Activated naive CD4-positive, alpha-beta T cell treated with anti-CD3 and anti-CD28 coated beads, Interleukin-2, amount 10 ng/mL, durations not matched to agents 7 days and 5 days (primary cell): ENCODE measurements at regions not wholly inside any gene's neighbourhood (a gene's known extent, or its start where the extent isn't known, plus 50 kb on each side); places are given as distances from the start of the nearest gene placed in this dataset.
A peak's percentile ranks its signal among the peaks of the same experiment; 100 is the strongest.
"Not testable (repeated sequence)": the region's sequence is repeated elsewhere in the genome, so short reads cannot be mapped to it uniquely, and the experiment has no call there.

Experiments used
- CTCF ChIA-PET: fragments of 350-600 bp; sonication (Branson Sonifier 250); formaldehyde crosslinking; loops from one replicate; lab custom pipeline; 2021; ENCODE audit warnings: antibody characterized with exemption; lab: Charles Lee
- DNase-seq: peaks from one replicate; pipeline ENCODE4 v3.0.0-alpha.2; 2020
- H3K27ac Mint-ChIP-seq: one replicate; pipeline ENCODE4 v1.8.0; 2021; ENCODE audit warnings: mild to moderate bottlenecking, moderate library complexity, mixed read lengths
- H3K27me3 Mint-ChIP-seq: one replicate; pipeline ENCODE4 v1.8.0; 2021; ENCODE audit warnings: mild to moderate bottlenecking, mixed read lengths
- H3K36me3 Mint-ChIP-seq: one replicate; pipeline ENCODE4 v1.8.0; 2021; ENCODE audit warnings: mixed read lengths
- H3K4me1 Mint-ChIP-seq: one replicate; pipeline ENCODE4 v1.8.0; 2021; ENCODE audit warnings: mixed read lengths
- H3K4me3 Mint-ChIP-seq: one replicate; pipeline ENCODE4 v1.8.0; 2021; ENCODE audit warnings: mild to moderate bottlenecking, moderate library complexity, mixed read lengths
- H3K9me3 Mint-ChIP-seq: one replicate; pipeline ENCODE4 v1.8.0; 2021; ENCODE audit warnings: mixed read lengths

DNA sequence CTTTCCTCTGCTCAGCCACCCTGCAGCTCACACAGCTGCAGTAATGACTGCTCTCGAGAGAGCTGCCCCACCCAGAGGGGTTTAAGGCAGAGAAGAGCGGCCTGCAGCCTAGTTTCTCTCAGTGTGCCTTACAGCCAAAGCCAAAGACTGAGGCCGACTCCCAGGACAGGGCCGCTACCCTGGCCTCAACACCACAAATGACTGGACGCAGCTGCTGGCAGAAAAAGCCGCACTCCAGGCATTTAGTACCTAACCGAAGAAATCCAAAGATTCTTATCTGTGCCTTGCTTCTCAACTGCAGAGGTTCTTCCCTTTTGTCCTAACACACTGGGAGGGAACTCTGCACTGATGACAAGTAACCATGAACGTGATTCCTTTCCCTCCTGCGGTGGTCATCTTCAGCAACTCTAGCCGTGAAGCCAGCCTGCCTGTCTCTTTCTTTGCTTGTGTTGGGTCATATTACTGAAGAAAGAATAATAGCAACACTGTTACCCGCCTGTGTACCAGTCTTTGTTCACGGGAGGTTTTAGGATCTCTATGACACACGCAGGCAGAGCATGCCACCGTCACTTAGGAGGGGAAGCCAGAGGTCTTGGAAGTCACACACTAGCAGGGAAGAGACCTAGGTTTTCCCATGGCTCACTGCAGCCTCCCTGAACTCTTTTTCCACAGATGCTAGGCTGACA is 202.7 kb downstream of the RHOU start:
- Mint-ChIP-seq H3K36me3 (no peaks in the 10 kb centered on the region), H3K9me3 (no peaks in the 10 kb centered on the region), H3K27ac (peak overlapping the region; percentile 91), H3K4me3 (no peak overlapping the region), H3K27me3 (peaks cover 15% of the 10 kb centered on the region), H3K4me1 (peaks cover 43% of the 10 kb centered on the region)
- DNase-seq = no peak
- CTCF ChIA-PET = no interaction called here

GRCh38 chr1:228938537-228938901 is 203.2 kb downstream of the RHOU start:
- Mint-ChIP-seq H3K36me3 (no peaks in the 10 kb centered on the region), H3K27ac (peak overlapping the region; percentile 91), H3K27me3 (peaks cover 17% of the 10 kb centered on the region), H3K4me3 (peak overlapping the region; percentile 6), H3K9me3 (no peaks in the 10 kb centered on the region), H3K4me1 (peaks cover 43% of the 10 kb centered on the region)
- peak; percentile 64 for DNase-seq
- CTCF ChIA-PET = no interaction called here

DNA sequence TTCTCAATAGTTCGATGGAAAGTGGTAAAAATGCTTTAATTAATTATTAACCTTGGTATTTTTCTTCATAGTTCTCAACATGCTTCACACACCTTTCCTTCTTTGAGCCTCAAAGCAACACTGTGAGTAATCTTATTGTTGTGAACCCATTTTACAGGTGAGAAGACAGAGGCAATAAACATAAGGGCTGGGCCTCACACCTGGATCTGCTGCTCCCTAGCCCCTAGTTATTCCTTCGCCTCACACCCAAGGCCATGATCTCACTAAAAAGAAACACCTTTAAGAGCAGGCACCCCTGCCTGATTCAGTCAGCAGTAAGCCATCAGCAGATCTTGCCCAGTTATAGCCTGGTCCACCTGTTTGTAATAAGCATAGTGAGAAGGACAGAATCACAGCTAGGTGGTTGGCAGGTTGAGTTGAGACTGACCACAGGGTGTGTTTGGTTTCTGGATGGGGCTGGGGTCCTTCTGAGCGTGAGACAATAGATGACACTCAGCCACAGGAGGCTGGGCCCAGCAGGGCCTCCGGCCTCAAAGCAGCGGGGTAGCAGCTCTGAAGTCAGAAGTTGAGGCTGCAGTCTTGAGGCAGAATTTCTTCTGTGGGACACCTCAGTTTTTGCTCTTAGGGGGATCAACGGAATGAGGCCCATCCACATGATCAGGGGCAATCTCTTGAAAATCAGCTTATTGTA is 203.9 kb downstream of the RHOU start:
- Mint-ChIP-seq H3K27ac (peak overlapping the region; percentile 91), H3K27me3 (peaks cover 12% of the 10 kb centered on the region), H3K36me3 (no peaks in the 10 kb centered on the region), H3K4me3 (no peak overlapping the region), H3K9me3 (no peaks in the 10 kb centered on the region), H3K4me1 (peaks cover 43% of the 10 kb centered on the region)
- DNase-seq = no peak
- CTCF ChIA-PET = no interaction called here

DNA sequence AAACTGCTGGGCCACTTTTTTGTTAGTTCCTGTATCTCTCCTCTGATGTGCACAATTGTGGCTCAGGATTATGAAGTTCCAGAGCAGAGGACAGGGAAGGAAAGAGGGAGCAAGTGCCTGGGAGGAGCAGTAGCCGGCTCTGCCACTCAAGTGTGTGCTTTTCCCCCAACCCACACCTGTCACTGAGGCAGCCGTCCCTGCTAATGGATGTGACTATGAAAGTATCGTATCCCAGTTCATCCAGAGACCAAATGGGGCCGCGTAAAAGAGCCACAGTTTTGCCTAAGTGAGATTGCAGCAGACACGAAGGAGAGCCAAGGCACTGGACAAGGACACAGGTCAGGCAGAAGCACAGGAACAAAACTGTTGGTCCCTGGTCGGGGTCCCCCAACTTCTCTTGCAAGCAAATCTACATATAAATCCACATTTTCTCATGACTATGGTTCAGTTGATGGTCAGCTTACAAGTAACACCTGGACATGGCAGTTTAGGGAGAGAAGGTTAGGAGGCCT is 204.7 kb downstream of the RHOU start:
- H3K36me3 Mint-ChIP-seq = no peaks in the 10 kb centered on the region
- H3K27me3 Mint-ChIP-seq = peaks cover 12% of the 10 kb centered on the region
- DNase-seq = no peak
- no peaks in the 10 kb centered on the region for H3K9me3 Mint-ChIP-seq
- CTCF ChIA-PET = no interaction called here
- H3K4me1 Mint-ChIP-seq = peaks cover 43% of the 10 kb centered on the region
- H3K27ac Mint-ChIP-seq = peak overlapping the region; percentile 47
- no peak overlapping the region for H3K4me3 Mint-ChIP-seq

GRCh38 chr1:228940526-228940925 is 205.2 kb downstream of the RHOU start:
- Mint-ChIP-seq H3K36me3 (no peaks in the 10 kb centered on the region), H3K4me3 (no peak overlapping the region)

GRCh38 chr1:228940926-228941325 is 205.6 kb downstream of the RHOU start:
- Mint-ChIP-seq H3K36me3 (no peaks in the 10 kb centered on the region), H3K27ac (no peak overlapping the region), H3K9me3 (no peaks in the 10 kb centered on the region), H3K4me1 (peaks cover 41% of the 10 kb centered on the region), H3K27me3 (peaks cover 12% of the 10 kb centered on the region), H3K4me3 (no peak overlapping the region)
- no peak for DNase-seq
- CTCF ChIA-PET = no interaction called here

More at GRCh38 chr1:228940526-228940925, 205.2 kb downstream of the RHOU start:
- CTCF ChIA-PET = no interaction called here
- H3K4me1 Mint-ChIP-seq = peaks cover 44% of the 10 kb centered on the region
- H3K27me3 Mint-ChIP-seq = peaks cover 12% of the 10 kb centered on the region
- no peak overlapping the region for H3K27ac Mint-ChIP-seq
- no peaks in the 10 kb centered on the region for H3K9me3 Mint-ChIP-seq
- DNase-seq = no peak

DNA sequence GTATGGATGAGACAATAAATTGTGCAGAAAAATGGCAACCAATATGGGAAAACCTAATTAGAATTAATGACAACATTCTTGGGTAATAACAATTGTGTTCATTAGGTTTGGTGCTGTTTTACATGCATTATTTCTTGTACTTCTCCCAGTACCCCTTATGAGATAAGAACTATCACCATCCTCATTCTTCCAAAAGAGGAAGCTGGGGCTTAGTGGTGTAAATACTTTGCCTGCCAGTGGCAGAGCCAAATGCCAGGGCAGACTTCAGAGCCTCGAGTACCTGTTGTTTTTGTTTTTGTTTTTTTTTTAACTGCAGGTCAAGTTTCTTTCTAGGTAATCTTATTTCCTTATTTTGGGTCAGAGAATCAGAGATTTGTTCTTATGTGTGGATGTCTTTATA is 206.4 kb downstream of the RHOU start:
- no peak overlapping the region for H3K27ac Mint-ChIP-seq
- no peak for DNase-seq
- H3K9me3 Mint-ChIP-seq = no peaks in the 10 kb centered on the region
- no peak overlapping the region for H3K4me3 Mint-ChIP-seq
- no peaks in the 10 kb centered on the region for H3K36me3 Mint-ChIP-seq
- CTCF ChIA-PET = interaction anchor here (0.7 kb wide), 1 partner anchor 206 kb away, joined by 3 read pairs; no protein-coding TSS in a partner anchor
- H3K4me1 Mint-ChIP-seq = peaks cover 34% of the 10 kb centered on the region
- peaks cover 12% of the 10 kb centered on the region for H3K27me3 Mint-ChIP-seq

DNA sequence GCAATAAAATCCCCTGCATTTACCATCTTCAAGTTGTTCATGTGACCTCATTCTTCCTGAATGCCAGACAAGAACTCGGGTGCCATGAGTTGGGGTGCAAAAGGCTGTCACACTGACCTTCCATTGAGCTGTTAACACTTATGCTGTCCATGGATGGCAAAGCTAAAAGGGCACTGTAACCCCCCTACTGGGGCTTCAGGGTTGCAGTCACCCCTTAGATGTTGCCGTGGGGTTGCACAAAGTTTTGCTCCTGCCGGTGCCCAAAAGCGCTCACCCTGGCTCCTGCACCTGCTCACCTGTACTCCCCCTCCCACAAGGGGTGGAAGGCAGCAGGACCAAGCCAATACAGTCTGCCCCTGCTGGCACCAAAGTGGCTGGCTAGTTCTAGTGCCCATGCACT is 208.2 kb downstream of the RHOU start:
- CTCF ChIA-PET = no interaction called here
- no peak overlapping the region for H3K27ac Mint-ChIP-seq
- no peaks in the 10 kb centered on the region for H3K36me3 Mint-ChIP-seq
- peaks cover 9% of the 10 kb centered on the region for H3K27me3 Mint-ChIP-seq
- no peak overlapping the region for H3K4me3 Mint-ChIP-seq
- DNase-seq = no peak
- peaks cover 17% of the 10 kb centered on the region for H3K4me1 Mint-ChIP-seq
- H3K9me3 Mint-ChIP-seq = no peaks in the 10 kb centered on the region

DNA sequence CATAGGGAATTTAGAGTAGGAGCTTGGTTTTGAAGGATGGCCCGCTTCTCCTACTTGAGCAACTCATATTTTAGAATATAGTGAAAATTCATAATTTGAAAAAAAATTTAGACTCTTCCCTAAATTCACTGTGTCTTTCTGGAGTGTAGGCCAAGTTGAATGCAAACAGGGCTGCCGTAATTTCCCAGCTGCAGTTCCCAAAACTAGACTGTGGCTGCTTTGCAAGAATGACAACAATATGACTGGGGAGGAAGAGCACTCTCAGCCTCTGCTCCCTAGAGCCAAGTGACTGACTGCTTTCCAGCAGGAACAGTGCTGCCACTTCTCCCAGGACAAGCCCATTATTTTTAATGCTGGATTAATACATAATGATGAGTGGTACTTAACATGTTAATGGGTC is 209.0 kb downstream of the RHOU start:
- H3K4me1 Mint-ChIP-seq = peaks cover 8% of the 10 kb centered on the region
- no peak overlapping the region for H3K4me3 Mint-ChIP-seq
- no peaks in the 10 kb centered on the region for H3K36me3 Mint-ChIP-seq
- H3K27ac Mint-ChIP-seq = no peak overlapping the region
- CTCF ChIA-PET = no interaction called here
- H3K27me3 Mint-ChIP-seq = peaks cover 9% of the 10 kb centered on the region
- no peak for DNase-seq
- H3K9me3 Mint-ChIP-seq = no peaks in the 10 kb centered on the region

DNA sequence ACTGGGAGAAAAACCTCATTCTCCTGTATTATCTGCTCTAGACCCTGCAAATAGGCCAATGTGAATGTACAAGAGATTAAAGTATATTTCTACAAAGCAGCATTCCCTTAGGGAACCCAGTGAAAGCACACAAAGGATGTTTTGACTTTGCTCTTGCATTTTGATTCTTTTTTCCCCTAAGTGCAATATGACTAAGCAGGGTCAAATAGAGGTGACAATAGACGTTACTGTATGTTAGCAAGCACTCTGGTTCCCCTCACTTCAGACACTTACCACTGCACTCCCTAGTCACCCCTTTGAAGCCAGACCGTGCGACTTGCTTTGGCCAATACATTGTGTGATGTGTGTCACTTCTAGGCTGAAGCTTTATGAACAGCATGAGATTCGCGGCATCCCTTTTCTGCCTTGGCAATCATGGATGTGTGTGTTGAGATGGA is 209.7 kb downstream of the RHOU start:
- peaks cover 2% of the 10 kb centered on the region for H3K4me1 Mint-ChIP-seq
- CTCF ChIA-PET = no interaction called here
- H3K27me3 Mint-ChIP-seq = peaks cover 8% of the 10 kb centered on the region
- H3K36me3 Mint-ChIP-seq = no peaks in the 10 kb centered on the region
- H3K27ac Mint-ChIP-seq = no peak overlapping the region
- H3K4me3 Mint-ChIP-seq = no peak overlapping the region
- no peaks in the 10 kb centered on the region for H3K9me3 Mint-ChIP-seq
- DNase-seq = no peak

- H3K36me3 Mint-ChIP-seq = no peaks in the 10 kb centered on the region
- H3K27me3 Mint-ChIP-seq = peaks cover 5% of the 10 kb centered on the region
- H3K4me3 Mint-ChIP-seq = no peak overlapping the region
- DNase-seq = no peak
- no peaks in the 10 kb centered on the region for H3K9me3 Mint-ChIP-seq
- no peak overlapping the region for H3K27ac Mint-ChIP-seq
- H3K4me1 Mint-ChIP-seq = peaks cover 2% of the 10 kb centered on the region
- CTCF ChIA-PET = no interaction called here
Measured at GRCh38 chr1:228945885-228946284, 210.6 kb downstream of the RHOU start.

DNA sequence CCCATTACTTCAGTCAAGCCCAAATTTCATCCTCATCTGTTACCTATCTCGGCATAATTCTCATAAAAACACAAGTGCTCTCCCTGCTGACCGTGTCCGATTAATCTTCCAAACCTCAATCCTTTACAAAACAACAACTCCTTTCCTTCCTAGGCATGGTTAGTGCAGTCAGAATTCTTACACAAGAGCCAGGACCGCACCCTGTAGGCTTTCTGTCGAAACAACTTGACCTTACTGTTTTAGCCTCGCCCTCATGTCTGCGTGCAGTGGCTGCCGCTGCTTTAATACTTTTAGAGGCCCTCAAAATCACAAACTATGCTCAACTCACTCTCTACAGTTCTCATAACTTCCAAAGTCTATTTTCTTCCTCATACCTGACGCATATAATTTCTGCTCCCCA is 214.3 kb downstream of the RHOU start:
- CTCF ChIA-PET, DNase-seq, H3K27me3 Mint-ChIP-seq, H3K4me3 Mint-ChIP-seq, H3K27ac Mint-ChIP-seq, H3K4me1 Mint-ChIP-seq, H3K36me3 Mint-ChIP-seq, H3K9me3 Mint-ChIP-seq: not testable (repeated sequence)

GRCh38 chr1:228953207-228953606 is 217.9 kb downstream of the RHOU start:
- Mint-ChIP-seq H3K27me3 (no peaks in the 10 kb centered on the region), H3K4me3 (no peak overlapping the region), H3K4me1 (no peaks in the 10 kb centered on the region), H3K27ac (no peak overlapping the region), H3K36me3 (no peaks in the 10 kb centered on the region), H3K9me3 (no peaks in the 10 kb centered on the region)
- CTCF ChIA-PET = no interaction called here
- DNase-seq = no peak

DNA sequence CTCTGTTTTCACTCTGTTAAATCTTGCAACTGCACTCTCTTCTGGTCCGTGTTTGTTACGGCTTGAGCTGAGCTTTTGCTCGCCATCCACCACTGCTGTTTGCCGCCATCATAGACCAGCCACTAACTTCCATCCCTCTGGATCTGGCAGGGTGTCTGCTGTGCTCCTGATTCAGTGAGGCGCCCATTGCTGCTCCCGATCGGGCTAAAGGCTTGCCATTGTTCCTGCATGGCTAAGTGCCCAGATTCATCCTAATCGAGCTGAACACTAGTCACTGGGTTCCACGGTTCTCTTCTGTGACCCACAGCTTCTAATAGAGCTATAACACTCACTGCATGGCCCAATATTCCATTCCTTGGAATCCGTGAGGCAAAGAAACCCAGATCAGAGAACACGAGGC is 218.5 kb downstream of the RHOU start:
- H3K9me3 Mint-ChIP-seq, H3K27ac Mint-ChIP-seq, H3K36me3 Mint-ChIP-seq, H3K4me1 Mint-ChIP-seq, DNase-seq, H3K4me3 Mint-ChIP-seq, CTCF ChIA-PET, H3K27me3 Mint-ChIP-seq: not testable (repeated sequence)

- H3K4me3 Mint-ChIP-seq = no peak overlapping the region
- DNase-seq = no peak
- no peaks in the 10 kb centered on the region for H3K9me3 Mint-ChIP-seq
- no peak overlapping the region for H3K27ac Mint-ChIP-seq
- CTCF ChIA-PET = no interaction called here
- no peaks in the 10 kb centered on the region for H3K4me1 Mint-ChIP-seq
- H3K27me3 Mint-ChIP-seq = no peaks in the 10 kb centered on the region
- H3K36me3 Mint-ChIP-seq = no peaks in the 10 kb centered on the region
Measured at GRCh38 chr1:228955691-228956090, 220.4 kb downstream of the RHOU start.
